ENCODE measurements at regions not wholly inside any gene's neighbourhood (a gene's known extent, or its start where the extent isn't known, plus 50 kb on each side); places are given as distances from the start of the nearest gene placed in this dataset.
"Not testable (repeated sequence)": the region's sequence is repeated elsewhere in the genome, so short reads cannot be mapped to it uniquely, and the experiment has no call there.

- not testable (repeated sequence) for TF ChIP-seq ZNF274 (IDR thresholded peaks at IDR 0.05; ENCODE audit: insufficient read depth, insufficient read length); SMC3 (IDR thresholded peaks at IDR 0.05; ENCODE audit: borderline replicate concordance, low read length); NRF1 (conservative IDR thresholded peaks at IDR 0.05; ENCODE audit: low read depth, low read length); CTCF (IDR thresholded peaks at IDR 0.05 in 2 of 3, conservative IDR thresholded peaks at IDR 0.05 in 1 of 3; ENCODE audit: control insufficient read depth in 2 of 3, extremely low read depth in 1 of 3, insufficient read depth in 1 of 3, low read depth in 3 of 3, low read length in 3 of 3); SP1 (IDR thresholded peaks at IDR 0.05; ENCODE audit: low read depth, low read length); ETV6 (conservative IDR thresholded peaks at IDR 0.05 in 1 of 2, IDR thresholded peaks at IDR 0.05 in 1 of 2; ENCODE audit: borderline replicate concordance in 1 of 2, low read depth in 1 of 2); KDM1A (IDR thresholded peaks at IDR 0.05; ENCODE audit: borderline replicate concordance); SREBF1 (IDR thresholded peaks at IDR 0.05; ENCODE audit: low read length); NBN (IDR thresholded peaks at IDR 0.05)
These were observed 157.1 kb upstream of the FOXD4L5 start for GRCh38 chr9:65442116-65442515.

Data from GM12878 (cell line).